ENCODE measurements at regions not wholly inside any gene's neighbourhood (a gene's known extent, or its start where the extent isn't known, plus 50 kb on each side); places are given as distances from the start of the nearest gene placed in this dataset.

DNA sequence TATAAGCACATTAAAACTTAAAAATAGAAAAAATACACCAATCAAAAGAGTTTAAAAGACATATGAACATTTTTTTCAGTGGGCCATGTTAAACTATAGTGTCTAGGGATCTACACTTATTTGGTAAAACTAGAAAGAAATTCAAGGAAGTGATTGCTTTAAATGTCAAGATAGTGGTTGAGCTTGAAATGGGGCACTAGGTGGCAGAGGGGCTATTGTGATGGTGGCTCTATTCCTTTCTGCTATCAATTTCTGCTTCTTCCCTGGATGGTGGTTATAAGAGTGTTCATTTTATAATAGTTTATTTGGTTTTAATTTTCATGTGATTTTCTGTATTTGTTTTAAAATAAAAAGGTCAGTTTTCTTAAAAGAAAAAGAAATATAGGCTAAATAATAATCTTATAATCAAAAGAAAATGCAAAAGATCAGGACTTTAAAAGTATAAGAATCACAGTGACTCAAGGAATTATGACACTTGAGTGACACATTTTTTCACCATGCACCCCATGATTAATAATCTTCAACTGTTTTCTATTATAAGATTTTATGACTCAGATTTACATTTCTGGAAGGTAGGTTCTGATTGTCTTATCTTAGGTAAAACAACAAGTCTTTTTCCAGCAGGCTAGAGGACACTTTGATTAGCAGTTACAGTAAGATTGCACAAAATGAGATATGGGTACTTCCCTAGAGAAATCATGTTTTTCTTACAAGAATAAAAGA is 137.5 kb downstream of the FSCB start:
- DNase-seq (ENCODE audit: low spot score), result no peak
- TF ChIP-seq, protein P1, sequence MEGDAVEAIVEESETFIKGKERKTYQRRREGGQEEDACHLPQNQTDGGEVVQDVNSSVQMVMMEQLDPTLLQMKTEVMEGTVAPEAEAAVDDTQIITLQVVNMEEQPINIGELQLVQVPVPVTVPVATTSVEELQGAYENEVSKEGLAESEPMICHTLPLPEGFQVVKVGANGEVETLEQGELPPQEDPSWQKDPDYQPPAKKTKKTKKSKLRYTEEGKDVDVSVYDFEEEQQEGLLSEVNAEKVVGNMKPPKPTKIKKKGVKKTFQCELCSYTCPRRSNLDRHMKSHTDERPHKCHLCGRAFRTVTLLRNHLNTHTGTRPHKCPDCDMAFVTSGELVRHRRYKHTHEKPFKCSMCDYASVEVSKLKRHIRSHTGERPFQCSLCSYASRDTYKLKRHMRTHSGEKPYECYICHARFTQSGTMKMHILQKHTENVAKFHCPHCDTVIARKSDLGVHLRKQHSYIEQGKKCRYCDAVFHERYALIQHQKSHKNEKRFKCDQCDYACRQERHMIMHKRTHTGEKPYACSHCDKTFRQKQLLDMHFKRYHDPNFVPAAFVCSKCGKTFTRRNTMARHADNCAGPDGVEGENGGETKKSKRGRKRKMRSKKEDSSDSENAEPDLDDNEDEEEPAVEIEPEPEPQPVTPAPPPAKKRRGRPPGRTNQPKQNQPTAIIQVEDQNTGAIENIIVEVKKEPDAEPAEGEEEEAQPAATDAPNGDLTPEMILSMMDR (IDR thresholded peaks at IDR 0.05; ENCODE audit: borderline replicate concordance, control extremely low read depth, extremely low read depth, insufficient read depth, missing control alignments), result no peak
- in situ Hi-C loops (cut with MboI; ENCODE audit: low sequenced_read_pairs, unreplicated experiment), result no loop called here

- TF ChIP-seq, protein P1 (IDR thresholded peaks at IDR 0.05; ENCODE audit: borderline replicate concordance, control extremely low read depth, extremely low read depth, insufficient read depth, missing control alignments), result no peak
- in situ Hi-C loops (cut with MboI; ENCODE audit: low sequenced_read_pairs, unreplicated experiment), result no loop called here
- no peak for DNase-seq (ENCODE audit: low spot score)
These were observed 146.0 kb downstream of the FSCB start for GRCh38 chr14:44361083-44361482.

GRCh38 chr14:44353805-44354204 is 153.3 kb downstream of the FSCB start:
- TF ChIP-seq, protein P1 (IDR thresholded peaks at IDR 0.05; ENCODE audit: borderline replicate concordance, control extremely low read depth, extremely low read depth, insufficient read depth, missing control alignments), result no peak
- no peak for DNase-seq (ENCODE audit: low spot score)
- in situ Hi-C loops (cut with MboI; ENCODE audit: low sequenced_read_pairs, unreplicated experiment), result no loop called here

GRCh38 chr14:44352201-44352600 is 154.9 kb downstream of the FSCB start:
- in situ Hi-C loops (cut with MboI; ENCODE audit: low sequenced_read_pairs, unreplicated experiment), result no loop called here
- TF ChIP-seq, protein P1 (IDR thresholded peaks at IDR 0.05; ENCODE audit: borderline replicate concordance, control extremely low read depth, extremely low read depth, insufficient read depth, missing control alignments), result no peak
- no peak for DNase-seq (ENCODE audit: low spot score)

DNA sequence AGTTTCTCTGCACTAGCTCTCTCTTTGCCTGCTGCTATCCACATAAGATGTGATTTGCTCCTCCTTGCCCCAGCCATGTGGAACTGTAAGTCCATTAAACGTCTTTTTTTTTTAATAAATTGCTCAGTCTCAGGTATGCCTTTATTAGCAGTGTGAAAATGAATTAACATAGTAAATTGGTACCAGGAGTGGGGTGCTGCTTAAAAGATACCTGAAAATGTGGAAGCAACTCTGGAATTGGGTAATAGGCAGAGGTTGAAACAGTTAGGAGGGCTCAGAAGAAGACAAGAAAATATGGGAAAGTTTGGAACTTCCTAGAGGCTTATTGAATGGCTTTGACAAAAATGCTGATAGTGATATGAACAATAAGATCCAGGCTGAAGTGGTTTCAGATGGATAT is 159.8 kb downstream of the FSCB start:
- no peak for DNase-seq (ENCODE audit: low spot score)
- TF ChIP-seq, protein P1 (IDR thresholded peaks at IDR 0.05; ENCODE audit: borderline replicate concordance, control extremely low read depth, extremely low read depth, insufficient read depth, missing control alignments), result no peak
- in situ Hi-C loops (cut with MboI; ENCODE audit: low sequenced_read_pairs, unreplicated experiment), result no loop called here

DNA sequence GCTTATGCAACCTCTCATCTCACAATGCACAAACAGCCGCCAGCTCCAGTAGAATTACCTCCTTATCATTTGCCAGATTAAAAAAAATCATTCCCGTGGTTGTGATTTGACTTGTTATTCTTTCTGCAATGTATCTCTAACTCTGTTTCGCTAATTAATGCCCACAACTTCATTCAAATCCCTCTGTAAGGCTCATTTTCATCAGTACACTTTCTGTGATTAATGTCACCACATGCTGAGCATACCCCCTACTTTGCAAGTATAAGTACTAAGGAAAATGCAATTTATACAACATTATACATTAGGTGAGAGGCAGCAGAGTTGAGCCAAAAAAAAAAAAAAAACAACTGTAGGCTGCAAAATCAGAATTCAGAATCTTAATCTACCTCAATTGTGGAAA is 166.0 kb downstream of the FSCB start:
- in situ Hi-C loops (cut with MboI; ENCODE audit: low sequenced_read_pairs, unreplicated experiment), result no loop called here
- TF ChIP-seq, protein P1 (IDR thresholded peaks at IDR 0.05; ENCODE audit: borderline replicate concordance, control extremely low read depth, extremely low read depth, insufficient read depth, missing control alignments), result no peak
- DNase-seq (ENCODE audit: low spot score), result no peak

All from GM13976 (cell line).